ENCODE measurements at regions not wholly inside any gene's neighbourhood (a gene's known extent, or its start where the extent isn't known, plus 50 kb on each side); places are given as distances from the start of the nearest gene placed in this dataset.

DNA sequence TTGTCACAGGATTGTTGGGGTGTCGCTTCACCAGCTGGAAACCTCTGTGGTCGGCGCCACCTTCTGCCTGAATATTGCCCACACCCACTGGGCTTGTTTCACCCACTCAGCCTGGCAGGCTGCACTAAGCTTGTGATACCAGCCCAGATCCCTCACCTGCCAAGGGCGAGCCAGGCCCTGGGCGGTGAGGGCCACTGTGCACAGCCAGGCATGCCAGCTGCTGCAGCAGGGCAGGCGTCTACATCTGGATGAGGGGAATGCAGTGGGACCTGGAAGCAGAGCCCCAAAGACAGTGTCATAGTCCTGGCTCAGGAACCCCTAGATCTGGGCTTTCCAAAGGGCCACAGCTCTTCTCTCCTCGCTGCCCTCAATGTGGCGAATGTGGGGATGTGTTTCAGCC is 1307.5 kb downstream of the GRIK2 start:
- DNase-seq: no peak

GRCh38 chr6:102686461-102686860 is 1293.0 kb downstream of the GRIK2 start:
- DNase-seq: no peak

DNA sequence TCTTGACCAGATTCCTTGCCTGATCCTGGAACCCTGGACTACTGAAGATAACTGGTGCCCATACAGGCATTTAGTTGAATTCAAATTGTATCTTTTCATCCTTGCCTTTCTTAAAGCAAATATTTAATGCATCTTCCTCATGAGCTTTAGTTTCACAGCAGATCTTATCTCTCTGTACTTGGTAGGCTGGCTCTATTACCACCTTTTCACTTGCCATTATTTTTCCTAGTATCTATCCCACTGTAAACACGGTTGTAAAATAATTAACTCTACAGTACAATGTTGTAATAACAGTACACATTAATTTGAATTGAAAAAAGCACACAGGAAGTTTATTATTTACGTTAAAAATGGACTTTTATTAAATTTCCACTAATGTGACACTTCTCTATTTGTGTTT is 1286.9 kb downstream of the GRIK2 start:
- DNase-seq: no peak

GRCh38 chr6:102679865-102680264 is 1286.4 kb downstream of the GRIK2 start:
- DNase-seq: no peak

DNA sequence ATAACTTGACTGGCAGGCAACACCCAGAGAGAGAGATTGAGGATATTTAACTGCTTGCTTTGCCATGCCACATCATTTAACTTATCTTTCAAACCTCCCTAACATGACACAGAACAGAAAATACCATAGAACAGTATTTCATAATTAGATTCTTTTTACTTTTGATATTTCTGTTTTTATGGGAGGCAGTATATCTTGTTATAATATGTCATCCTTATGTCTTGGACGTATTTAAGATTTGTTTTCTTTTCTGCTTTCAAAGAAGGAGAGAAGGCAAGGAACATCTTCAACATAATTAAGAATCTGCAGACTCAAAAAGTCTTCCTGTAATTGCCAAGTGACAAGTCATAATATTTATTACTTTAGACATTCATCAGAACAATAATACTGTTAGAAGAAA is 1283.7 kb downstream of the GRIK2 start:
- DNase-seq: no peak

DNA sequence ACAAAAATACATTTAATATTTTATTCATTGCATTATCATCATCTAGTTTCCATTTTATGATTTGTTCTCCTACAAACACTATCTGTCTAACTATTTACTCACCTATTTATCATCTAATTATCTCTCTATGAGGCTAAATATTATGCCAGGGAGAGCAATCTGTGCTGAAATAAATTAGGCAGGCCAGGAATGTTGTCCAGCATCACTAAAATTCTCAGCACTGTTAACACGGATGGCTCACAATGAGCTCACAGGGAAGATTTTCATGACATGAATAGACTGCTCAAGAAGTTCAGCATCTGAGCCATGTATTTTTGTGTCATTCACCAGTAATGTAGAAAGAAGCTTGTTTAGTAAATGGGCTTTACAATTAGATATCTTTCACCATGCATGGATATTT is 1277.2 kb downstream of the GRIK2 start:
- no peak for DNase-seq

- no peak for DNase-seq
Measured at GRCh38 chr6:102662851-102663250, 1269.3 kb downstream of the GRIK2 start.

- DNase-seq: no peak
Measured at GRCh38 chr6:102660303-102660702, 1266.8 kb downstream of the GRIK2 start.

GRCh38 chr6:102655823-102656222 is 1262.3 kb downstream of the GRIK2 start:
- no peak for DNase-seq

DNA sequence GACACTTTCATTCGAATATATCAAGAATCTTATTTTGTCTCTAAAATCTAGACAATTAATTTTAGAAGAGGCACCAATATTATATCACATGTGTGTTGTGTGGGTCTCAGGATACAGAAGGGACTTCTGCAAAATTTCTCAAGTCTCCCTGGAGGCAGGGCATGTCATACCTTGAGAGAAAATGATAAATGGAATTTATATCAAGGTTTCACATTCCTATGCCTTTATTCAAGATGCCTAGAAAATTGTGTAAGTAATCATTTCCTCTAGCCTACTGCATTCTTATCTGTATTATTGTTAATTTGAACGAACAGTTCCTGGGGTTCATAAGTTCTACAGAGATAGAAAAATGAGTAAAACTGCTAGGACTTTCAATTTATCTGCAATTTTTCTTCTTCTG is 1247.9 kb downstream of the GRIK2 start:
- DNase-seq: no peak

- no peak for DNase-seq
Measured at GRCh38 chr6:102631921-102632320, 1238.4 kb downstream of the GRIK2 start.

GRCh38 chr6:102623201-102623600 is 1229.7 kb downstream of the GRIK2 start:
- DNase-seq: no peak

GRCh38 chr6:102619585-102619984 is 1226.1 kb downstream of the GRIK2 start:
- DNase-seq: no peak

- no peak for DNase-seq
Measured at GRCh38 chr6:102582569-102582968, 1189.1 kb downstream of the GRIK2 start.

DNA sequence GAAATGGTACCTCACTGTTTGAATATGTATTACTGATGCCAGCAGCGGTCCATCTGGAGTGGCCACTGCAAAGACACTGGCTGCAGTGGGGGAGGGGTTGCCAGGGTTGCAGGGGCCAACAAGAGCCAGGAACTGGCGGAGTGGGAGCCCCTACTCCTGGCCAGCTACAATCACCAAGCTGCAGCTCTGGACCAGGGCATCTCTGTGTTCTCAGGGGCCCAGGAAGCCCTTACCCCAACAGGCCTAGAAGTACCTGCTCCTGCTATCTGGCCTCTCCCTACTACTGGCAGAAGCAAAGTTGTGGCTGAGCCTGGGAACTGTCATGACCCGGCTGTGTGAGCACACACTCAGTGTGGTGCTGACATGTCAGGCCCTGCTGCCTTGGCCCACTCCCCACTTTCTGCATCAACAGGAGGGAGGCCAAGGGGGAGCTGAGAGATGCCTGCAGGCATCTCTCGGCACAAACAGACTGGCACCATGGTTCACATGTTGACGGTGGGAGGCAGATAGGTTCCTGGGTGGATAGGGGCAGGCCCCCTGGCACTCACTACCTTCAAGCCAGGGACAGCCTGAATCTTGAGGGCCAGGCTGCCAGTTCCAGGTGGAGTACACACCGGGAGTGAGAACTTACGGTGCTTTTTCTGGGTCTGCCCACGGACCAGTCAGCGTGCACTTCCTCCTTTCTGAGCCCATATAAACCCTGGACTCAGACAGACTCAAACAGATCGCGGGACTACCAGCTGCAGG is 1188.0 kb downstream of the GRIK2 start:
- no peak for DNase-seq

DNA sequence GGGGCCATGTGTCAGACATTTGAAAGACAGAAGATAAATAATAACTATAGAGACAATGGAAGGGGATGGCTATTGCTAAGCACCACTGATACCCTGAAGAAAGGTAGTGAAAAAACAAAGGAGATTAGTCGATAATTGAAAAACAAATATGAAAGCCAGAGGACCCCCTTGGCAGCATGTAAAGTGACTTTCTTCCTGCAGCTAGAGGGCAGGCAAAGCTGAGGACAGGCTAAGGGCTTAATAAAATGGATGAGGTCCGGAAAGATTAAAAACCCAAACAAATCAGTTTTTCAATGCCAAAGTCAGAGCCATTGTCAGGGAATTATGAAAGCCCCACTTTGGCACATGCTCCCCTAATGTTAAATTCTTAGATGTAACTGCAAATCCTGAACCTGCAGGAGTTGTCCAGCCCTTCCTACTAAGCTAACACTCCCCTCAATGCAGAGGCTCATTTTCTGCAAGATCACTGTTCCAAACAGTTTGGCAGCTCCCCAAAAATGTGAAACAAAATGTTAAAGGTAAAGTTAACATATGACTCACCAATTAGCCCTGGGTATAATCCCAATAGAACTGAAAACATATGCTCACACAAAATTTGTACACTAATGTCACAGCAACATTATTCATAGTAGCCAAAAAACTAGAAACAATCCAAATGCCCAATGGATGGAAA is 1177.9 kb downstream of the GRIK2 start:
- no peak for DNase-seq

DNA sequence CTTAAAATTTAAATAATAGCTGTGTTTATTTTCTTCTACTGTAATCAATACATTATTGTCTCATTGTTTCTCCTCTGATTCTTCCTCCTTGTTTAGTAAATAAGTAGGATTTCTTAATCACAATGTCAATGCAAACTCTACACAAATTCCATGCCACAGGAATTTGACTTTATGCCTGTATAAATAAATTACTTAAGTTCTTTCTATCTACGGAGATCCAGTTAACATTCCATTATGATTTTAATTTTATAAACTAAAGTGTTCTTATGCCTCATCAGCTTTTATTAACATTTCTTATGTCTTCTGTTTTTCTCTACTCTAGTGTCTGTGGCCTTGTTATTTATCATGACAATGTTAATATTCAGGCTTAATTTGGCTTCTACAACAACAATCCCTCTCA is 1169.2 kb downstream of the GRIK2 start:
- DNase-seq: no peak

- no peak for DNase-seq
Measured at GRCh38 chr6:102553214-102553613, 1159.7 kb downstream of the GRIK2 start.

- no peak for DNase-seq
Measured at GRCh38 chr6:102549221-102549874, 1155.8 kb downstream of the GRIK2 start.

- no peak for DNase-seq
Measured at GRCh38 chr6:102525336-102525735, 1131.8 kb downstream of the GRIK2 start.

DNA sequence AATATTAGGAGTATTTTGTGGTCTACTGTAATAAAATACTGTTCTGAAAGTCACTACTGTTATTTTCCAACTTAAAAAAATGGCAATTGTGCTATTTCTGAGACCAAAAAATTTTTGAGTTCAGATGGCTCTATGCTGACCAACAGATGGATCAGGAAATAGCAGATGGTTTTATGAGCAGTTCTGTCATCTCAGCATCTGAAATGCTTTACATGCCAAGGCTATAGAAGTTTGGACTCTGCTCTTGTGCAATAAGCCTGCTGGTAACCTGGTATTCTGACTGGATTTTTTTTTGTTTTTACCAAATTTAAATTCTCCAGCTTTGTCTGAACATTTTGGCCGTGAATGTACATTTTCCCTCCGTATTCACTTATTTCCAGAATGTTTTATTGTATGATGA is 1127.5 kb downstream of the GRIK2 start:
- no peak for DNase-seq

- DNase-seq: no peak
Measured at GRCh38 chr6:102517506-102517905, 1124.0 kb downstream of the GRIK2 start.

- DNase-seq: no peak
Measured at GRCh38 chr6:102501615-102502014, 1108.1 kb downstream of the GRIK2 start.

DNA sequence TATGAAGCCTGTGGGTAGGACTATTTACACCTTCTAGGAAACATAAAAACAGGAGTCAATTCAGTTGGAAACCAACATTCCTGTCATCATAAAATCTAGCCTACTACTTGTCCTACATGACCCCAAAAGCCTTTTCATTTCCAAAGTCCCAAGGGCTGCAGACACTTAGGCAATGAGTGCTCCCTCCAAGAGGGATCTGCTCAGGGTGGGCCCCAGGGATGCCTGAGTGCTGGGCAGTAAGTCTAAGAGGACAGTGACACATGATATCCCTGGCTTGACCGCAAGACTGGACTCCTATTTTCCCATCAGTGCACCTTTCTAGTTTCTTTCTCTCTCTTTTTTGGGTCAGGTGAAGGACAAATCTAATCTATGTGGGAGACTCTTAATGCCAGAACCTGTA is 1101.3 kb downstream of the GRIK2 start:
- no peak for DNase-seq
